T-helper 1 cell treated with Interleukin-12 subunit alpha and Interleukin-12 subunit beta and Interleukin-4 antibody, amounts not matched to agents 30 μg/mL and 1 μg/mL, for 36 hours (primary cell): ENCODE measurements at regions not wholly inside any gene's neighbourhood (a gene's known extent, or its start where the extent isn't known, plus 50 kb on each side); places are given as distances from the start of the nearest gene placed in this dataset.
A peak's percentile ranks its signal among the peaks of the same experiment; 100 is the strongest.
"Not testable (repeated sequence)": the region's sequence is repeated elsewhere in the genome, so short reads cannot be mapped to it uniquely, and the experiment has no call there.

Experiments used
- H3K27ac Mint-ChIP-seq: one replicate; pipeline ENCODE4 v1.8.0; 2021; ENCODE audit warnings: mild to moderate bottlenecking, mixed read lengths
- H3K27me3 Mint-ChIP-seq: one replicate; pipeline ENCODE4 v1.8.0; 2021; ENCODE audit warnings: low read depth, mixed read lengths
- H3K36me3 Mint-ChIP-seq: one replicate; pipeline ENCODE4 v1.8.0; 2021; ENCODE audit warnings: low read depth, mixed read lengths
- H3K4me1 Mint-ChIP-seq: one replicate; pipeline ENCODE4 v1.8.0; 2021; ENCODE audit warnings: low read depth, mixed read lengths
- H3K4me3 Mint-ChIP-seq: one replicate; pipeline ENCODE4 v1.8.0; 2021; ENCODE audit warnings: mild to moderate bottlenecking, moderate library complexity, mixed read lengths
- H3K9me3 Mint-ChIP-seq: one replicate; pipeline ENCODE4 v1.8.0; 2021; ENCODE audit warnings: mixed read lengths

DNA sequence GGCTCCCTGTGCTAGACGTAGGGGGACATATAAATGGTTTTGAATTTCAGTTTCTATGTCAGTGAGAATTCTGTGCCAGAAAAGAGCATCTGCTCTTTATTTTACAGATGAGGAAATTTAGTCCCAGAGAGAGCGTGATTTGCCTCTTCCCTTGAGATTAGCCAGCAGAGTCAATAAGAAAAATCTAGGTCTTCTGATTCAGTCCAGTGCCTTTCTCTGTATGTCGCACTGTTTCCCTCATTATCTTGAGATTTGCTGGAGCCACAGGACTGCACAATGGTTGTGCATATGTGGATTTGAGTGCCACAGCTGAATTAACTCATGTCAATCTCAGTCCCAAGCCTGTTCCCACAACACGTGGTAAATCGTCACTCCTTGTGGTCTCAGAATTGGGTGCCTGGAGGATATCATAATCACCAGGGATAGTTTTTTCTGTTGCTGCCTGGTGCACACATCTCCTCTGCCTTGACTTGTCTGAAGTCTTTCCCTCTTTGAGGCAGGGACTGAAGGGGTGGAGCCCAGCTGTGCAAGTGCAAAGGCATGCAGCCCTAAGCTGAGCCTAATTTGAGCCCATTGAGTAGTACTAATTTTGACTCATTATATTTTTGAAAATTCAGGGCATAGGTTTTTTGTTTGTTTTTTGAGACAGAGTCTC, 276.7 kb downstream of the SOX4 start:
- H3K27me3 Mint-ChIP-seq, result no peaks in the 10 kb centered on the region

GRCh38 chr6:21871831-21872230, 278.3 kb downstream of the SOX4 start:
- Mint-ChIP-seq H3K27ac (no peak overlapping the region), H3K9me3 (peaks cover 24% of the 10 kb centered on the region), H3K36me3 (peaks cover 14% of the 10 kb centered on the region), H3K27me3 (no peaks in the 10 kb centered on the region), H3K4me1 (peaks cover 17% of the 10 kb centered on the region), H3K4me3 (no peak overlapping the region)

More for the DNA sequence above, 276.7 kb downstream of the SOX4 start:
- no peak overlapping the region for H3K27ac Mint-ChIP-seq
- H3K4me3 Mint-ChIP-seq, result no peak overlapping the region
- peaks cover 6% of the 10 kb centered on the region for H3K36me3 Mint-ChIP-seq
- peaks cover 9% of the 10 kb centered on the region for H3K4me1 Mint-ChIP-seq
- H3K9me3 Mint-ChIP-seq, result peaks cover 9% of the 10 kb centered on the region

- Mint-ChIP-seq H3K27me3 (no peaks in the 10 kb centered on the region), H3K9me3 (peaks cover 32% of the 10 kb centered on the region), H3K4me1 (peaks cover 25% of the 10 kb centered on the region), H3K4me3 (no peak overlapping the region), H3K36me3 (peaks cover 21% of the 10 kb centered on the region), H3K27ac (peak overlapping the region; percentile 38)
Observed at GRCh38 chr6:21872749-21873148, 279.2 kb downstream of the SOX4 start.

DNA sequence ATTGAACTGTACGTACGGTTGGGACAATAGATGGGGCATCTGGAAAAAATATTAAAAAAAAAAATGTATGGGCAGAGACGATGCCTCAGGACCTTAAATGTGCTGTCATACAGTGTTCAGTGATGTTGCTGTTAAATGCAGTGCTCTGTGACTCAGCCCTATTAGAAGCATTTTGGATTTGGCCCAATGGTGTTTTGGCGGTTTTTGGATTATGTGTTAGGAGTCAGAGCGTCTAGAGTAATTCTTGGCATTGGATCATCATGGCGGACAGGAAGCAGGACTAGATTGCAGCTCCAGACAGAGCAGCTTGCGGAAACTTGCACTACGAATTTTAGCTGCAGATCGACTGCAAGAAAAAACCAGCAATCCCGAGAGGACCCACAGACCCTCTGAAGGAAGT, 280.0 kb downstream of the SOX4 start:
- H3K4me1 Mint-ChIP-seq, result peaks cover 25% of the 10 kb centered on the region
- no peak overlapping the region for H3K4me3 Mint-ChIP-seq
- H3K9me3 Mint-ChIP-seq, result peaks cover 35% of the 10 kb centered on the region
- H3K27me3 Mint-ChIP-seq, result no peaks in the 10 kb centered on the region
- H3K36me3 Mint-ChIP-seq, result peaks cover 23% of the 10 kb centered on the region
- H3K27ac Mint-ChIP-seq, result no peak overlapping the region

DNA sequence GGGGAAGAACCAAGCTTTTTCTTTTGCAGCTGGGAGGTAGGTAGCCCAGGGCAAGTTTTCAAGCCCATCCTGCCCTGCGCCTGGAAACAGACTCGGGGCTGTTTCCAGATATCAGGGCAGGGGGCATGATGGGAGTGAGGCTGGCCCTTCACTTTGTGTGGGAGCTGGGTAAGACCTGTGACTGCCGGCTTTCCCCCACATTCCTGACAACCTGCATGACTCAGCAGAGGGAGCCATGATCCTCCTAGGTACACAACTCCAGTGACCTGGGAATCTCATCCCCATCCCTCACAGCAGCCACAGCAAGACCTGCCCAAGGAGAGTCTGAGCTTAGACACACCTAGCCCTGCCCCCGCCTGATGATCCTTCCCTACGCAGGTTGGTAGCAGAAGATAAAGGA, 280.8 kb downstream of the SOX4 start:
- peaks cover 35% of the 10 kb centered on the region for H3K9me3 Mint-ChIP-seq
- no peak overlapping the region for H3K27ac Mint-ChIP-seq
- peaks cover 23% of the 10 kb centered on the region for H3K36me3 Mint-ChIP-seq
- H3K4me1 Mint-ChIP-seq, result peaks cover 25% of the 10 kb centered on the region
- H3K27me3 Mint-ChIP-seq, result no peaks in the 10 kb centered on the region
- H3K4me3 Mint-ChIP-seq, result no peak overlapping the region

GRCh38 chr6:21877037-21877436, 283.5 kb downstream of the SOX4 start:
- H3K4me1 Mint-ChIP-seq, result peaks cover 24% of the 10 kb centered on the region
- H3K27me3 Mint-ChIP-seq, result not testable (repeated sequence)
- H3K9me3 Mint-ChIP-seq, result peaks cover 51% of the 10 kb centered on the region
- peak overlapping the region; percentile 57 for H3K4me3 Mint-ChIP-seq
- H3K36me3 Mint-ChIP-seq, result peaks cover 23% of the 10 kb centered on the region
- peak overlapping the region; percentile 89 for H3K27ac Mint-ChIP-seq

- H3K9me3 Mint-ChIP-seq, result peaks cover 50% of the 10 kb centered on the region
- not testable (repeated sequence) for H3K27ac Mint-ChIP-seq, H3K4me3 Mint-ChIP-seq
Observed at GRCh38 chr6:21880249-21880648, 286.7 kb downstream of the SOX4 start.

DNA sequence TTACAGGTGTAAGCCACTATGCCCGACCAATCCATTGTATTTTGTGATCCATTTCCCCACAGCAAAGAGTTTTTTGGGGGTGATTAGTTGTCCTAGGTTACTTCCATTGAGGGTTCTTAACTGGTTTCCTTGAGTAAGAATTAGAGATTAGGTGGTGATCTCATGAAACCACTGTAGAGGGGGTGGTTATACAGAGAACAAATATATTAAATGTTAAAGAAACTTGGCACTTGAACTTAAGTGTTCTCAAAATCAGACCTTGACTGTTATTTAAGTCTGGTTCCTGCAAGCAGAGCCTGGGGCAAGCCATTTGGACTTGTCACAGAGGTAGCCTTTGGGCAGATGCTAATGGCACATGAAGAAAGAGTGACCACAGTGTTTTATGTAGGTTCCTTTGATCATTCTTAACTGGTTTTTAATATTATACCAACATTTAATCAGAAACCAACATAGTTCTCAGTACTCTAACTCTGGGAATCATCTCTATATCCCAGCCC, 288.5 kb downstream of the SOX4 start:
- no peaks in the 10 kb centered on the region for H3K27me3 Mint-ChIP-seq
- peaks cover 15% of the 10 kb centered on the region for H3K4me1 Mint-ChIP-seq
- no peak overlapping the region for H3K4me3 Mint-ChIP-seq
- no peak overlapping the region for H3K27ac Mint-ChIP-seq
- peaks cover 34% of the 10 kb centered on the region for H3K9me3 Mint-ChIP-seq
- peaks cover 13% of the 10 kb centered on the region for H3K36me3 Mint-ChIP-seq

More at GRCh38 chr6:21880249-21880648, 286.7 kb downstream of the SOX4 start:
- Mint-ChIP-seq H3K4me1 (peaks cover 24% of the 10 kb centered on the region), H3K36me3 (peaks cover 23% of the 10 kb centered on the region)
- not testable (repeated sequence) for H3K27me3 Mint-ChIP-seq

DNA sequence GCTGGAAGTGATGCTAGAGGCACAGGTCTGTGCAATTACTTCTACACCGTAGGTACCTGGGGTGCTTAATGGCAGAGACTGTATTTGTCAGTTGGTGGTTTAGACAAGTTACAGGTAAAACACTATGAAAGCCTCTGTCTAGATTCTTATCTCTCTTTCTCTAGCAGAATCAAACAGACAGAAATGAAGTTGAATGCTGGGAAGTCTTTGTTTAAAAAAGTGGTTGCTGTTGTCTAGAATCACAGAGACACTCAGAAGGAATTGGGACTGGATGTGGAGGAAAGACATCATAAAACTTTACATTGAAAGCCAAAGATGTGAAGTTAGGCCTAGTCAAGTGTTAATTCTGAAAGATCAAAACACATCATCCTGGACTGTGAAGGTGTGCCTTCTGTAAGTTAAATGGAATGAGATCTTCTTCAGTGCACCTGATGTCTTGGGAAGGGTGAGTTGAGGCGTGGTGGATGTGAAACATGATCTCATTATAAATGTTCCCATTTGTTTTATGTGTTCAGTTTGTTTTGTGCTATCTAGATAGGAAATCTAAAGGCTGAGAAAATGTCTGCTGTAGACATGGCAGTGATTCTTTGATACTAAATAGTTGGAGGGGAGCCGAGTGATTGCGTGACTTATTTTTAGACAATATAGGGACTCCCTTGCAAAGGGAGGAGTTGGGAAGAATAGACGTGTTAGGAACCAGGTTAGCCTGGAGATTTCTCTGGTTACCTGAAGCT, 290.2 kb downstream of the SOX4 start:
- Mint-ChIP-seq H3K4me3 (peak overlapping the region; percentile 22), H3K27me3 (no peaks in the 10 kb centered on the region), H3K36me3 (peaks cover 6% of the 10 kb centered on the region), H3K27ac (peak overlapping the region; percentile 16), H3K9me3 (peaks cover 25% of the 10 kb centered on the region), H3K4me1 (peaks cover 8% of the 10 kb centered on the region)

DNA sequence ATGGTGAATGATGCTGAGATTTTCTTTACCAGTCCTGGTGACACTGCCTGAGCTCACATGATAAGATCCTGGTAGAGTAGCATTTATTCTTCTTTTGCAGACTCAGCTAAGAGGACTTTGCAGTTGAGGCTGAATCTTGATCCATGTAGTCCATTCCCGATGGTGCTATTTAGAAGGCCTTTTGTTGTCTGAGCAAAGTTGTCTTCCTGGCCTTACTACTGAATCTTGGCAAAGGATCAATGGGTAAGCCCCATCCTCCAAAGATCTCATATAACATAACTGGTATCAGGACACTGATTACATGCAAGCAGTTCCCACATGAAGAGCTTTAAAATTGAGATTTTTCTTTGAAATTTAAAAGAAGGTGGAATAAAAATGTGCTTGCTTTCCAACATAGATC, 291.6 kb downstream of the SOX4 start:
- Mint-ChIP-seq H3K27ac (no peak overlapping the region), H3K4me3 (no peak overlapping the region), H3K27me3 (no peaks in the 10 kb centered on the region), H3K36me3 (peaks cover 6% of the 10 kb centered on the region), H3K9me3 (peaks cover 19% of the 10 kb centered on the region), H3K4me1 (peaks cover 8% of the 10 kb centered on the region)

- peaks cover 14% of the 10 kb centered on the region for H3K9me3 Mint-ChIP-seq
- no peak overlapping the region for H3K27ac Mint-ChIP-seq
- no peak overlapping the region for H3K4me3 Mint-ChIP-seq
Observed at GRCh38 chr6:21885532-21886114, 292.1 kb downstream of the SOX4 start.

DNA sequence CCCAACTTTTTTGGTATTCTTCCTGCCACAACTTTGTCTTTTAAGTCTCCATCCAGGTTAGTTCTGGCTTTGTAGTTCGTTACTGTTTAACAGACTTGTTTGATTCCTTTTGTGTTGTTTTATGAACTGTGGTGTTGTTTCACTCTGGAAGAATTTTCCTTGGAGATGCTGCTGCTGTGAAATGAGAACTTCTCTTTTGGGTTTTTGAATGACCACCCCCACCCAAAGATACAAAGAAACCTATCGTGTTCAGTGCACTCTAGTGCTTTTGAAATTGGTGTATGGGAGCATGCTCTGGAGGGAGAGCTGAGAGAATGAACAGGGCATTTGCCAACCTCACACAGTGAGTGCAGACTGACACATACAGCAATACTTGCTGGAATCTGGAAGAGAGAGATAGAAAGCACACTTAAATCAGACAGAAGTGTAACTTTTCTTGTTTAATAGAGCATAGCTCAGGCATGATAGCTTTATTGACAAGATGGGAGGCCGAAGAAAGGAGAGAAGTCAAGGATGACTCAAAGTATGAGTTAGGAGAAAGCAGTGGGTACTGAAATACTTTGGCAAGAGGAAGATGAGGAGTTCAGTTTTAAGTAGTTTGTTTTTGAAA, 293.1 kb downstream of the SOX4 start:
- H3K9me3 Mint-ChIP-seq, result peaks cover 9% of the 10 kb centered on the region
- H3K27ac Mint-ChIP-seq, result no peak overlapping the region
- no peak overlapping the region for H3K4me3 Mint-ChIP-seq
- H3K36me3 Mint-ChIP-seq, result peaks cover 6% of the 10 kb centered on the region
- H3K4me1 Mint-ChIP-seq, result peaks cover 8% of the 10 kb centered on the region
- no peaks in the 10 kb centered on the region for H3K27me3 Mint-ChIP-seq

More at GRCh38 chr6:21885532-21886114, 292.1 kb downstream of the SOX4 start:
- H3K36me3 Mint-ChIP-seq, result peaks cover 6% of the 10 kb centered on the region
- H3K4me1 Mint-ChIP-seq, result peaks cover 8% of the 10 kb centered on the region
- no peaks in the 10 kb centered on the region for H3K27me3 Mint-ChIP-seq

DNA sequence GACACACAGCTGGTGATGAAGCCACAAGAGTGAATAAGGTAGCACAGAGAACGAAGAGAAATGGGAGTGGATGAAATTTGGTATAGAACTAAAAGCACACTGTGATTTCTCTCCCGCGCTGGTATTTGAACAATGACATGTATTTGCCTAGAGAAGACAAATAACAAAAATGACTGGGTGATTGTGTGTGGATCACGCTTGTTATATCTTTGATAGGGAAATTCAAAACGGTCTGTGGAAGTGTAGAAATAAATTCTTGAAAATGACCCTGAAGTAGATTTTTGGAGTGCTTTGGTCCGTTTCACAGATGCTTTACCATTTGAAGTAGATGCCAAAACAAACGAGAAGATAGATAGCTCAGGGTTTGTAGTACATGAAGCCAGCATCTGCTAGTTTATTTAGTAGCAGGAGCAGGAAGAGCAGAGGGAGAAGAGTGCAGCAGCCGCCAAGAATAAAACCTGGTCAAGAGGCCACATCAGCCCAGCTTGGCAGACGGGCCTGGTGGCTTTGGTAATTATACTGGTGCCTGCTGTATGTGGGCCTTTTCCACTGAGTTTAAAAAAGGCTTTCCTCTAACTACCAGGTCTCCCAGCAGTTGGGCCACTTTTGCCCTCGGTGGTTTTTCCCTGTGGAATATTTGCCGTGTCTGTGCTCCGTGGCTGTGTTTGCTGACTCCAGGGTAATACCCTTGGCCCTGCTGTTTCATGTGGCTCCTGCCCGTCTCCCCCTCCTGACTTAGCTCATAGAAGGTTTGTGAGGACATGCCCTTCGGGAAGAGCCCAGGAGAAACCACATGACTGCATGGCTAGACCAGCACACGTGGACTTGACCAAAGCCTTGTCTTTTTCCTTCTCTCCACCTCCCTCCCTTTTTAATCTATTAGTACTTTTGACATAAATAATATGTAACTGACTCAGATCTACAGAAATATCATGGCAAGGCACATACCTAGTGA, 294.0 kb downstream of the SOX4 start:
- Mint-ChIP-seq H3K27ac (no peak overlapping the region), H3K27me3 (no peaks in the 10 kb centered on the region), H3K4me3 (no peak overlapping the region), H3K36me3 (peaks cover 6% of the 10 kb centered on the region), H3K9me3 (peaks cover 9% of the 10 kb centered on the region), H3K4me1 (peaks cover 8% of the 10 kb centered on the region)

GRCh38 chr6:21891080-21891479, 297.5 kb downstream of the SOX4 start:
- Mint-ChIP-seq H3K27ac (no peak overlapping the region), H3K36me3 (no peaks in the 10 kb centered on the region), H3K4me3 (no peak overlapping the region), H3K9me3 (no peaks in the 10 kb centered on the region), H3K4me1 (no peaks in the 10 kb centered on the region), H3K27me3 (no peaks in the 10 kb centered on the region)
